Tibial nerve (tissue), 4 donors: ENCODE measurements at regions not wholly inside any gene's neighbourhood (a gene's known extent, or its start where the extent isn't known, plus 50 kb on each side); places are given as distances from the start of the nearest gene placed in this dataset.

ENCODE experiments used
- DNase-seq, 2 donors: peaks; one replicate each; pipeline ENCODE4 v3.0.0-alpha.2; 2019; ENCODE audit warnings: low spot score in 2 of 2
- H3K27ac ChIP-seq, 4 donors: fragments of 200-600 bp; sonication (generic) in 3 of 4; one replicate each; pipeline ENCODE4 v1.5.1; 2017 to 2019; ENCODE audit warnings: mild to moderate bottlenecking in 1 of 4
- H3K27me3 ChIP-seq, 2 donors: fragments of 200-600 bp; sonication (generic) in 1 of 2; one replicate each; pipeline versions ENCODE4 v1.5.1 to v1.6.0; 2017 to 2019
- H3K36me3 ChIP-seq, 3 donors: fragments of 200-600 bp; sonication (generic); one replicate each; pipeline ENCODE4 v1.5.1; 2018 to 2019
- H3K4me1 ChIP-seq, 4 donors: fragments of 200-600 bp; sonication (generic) in 3 of 4; one replicate each; pipeline ENCODE4 v1.5.1; 2017 to 2019
- H3K4me3 ChIP-seq, 4 donors: fragments of 200-600 bp; sonication (generic) in 3 of 4; one replicate each; pipeline ENCODE4 v1.5.1; 2017 to 2019; ENCODE audit warnings: mild to moderate bottlenecking in 1 of 4, moderate library complexity in 1 of 4
- H3K9me3 ChIP-seq, 4 donors: fragments of 200-600 bp; sonication (generic) in 3 of 4; one replicate each; pipeline ENCODE4 v1.5.1; 2017 to 2019
- EP300 ChIP-seq, 2 donors: sonication (generic); formaldehyde crosslinking; IDR thresholded peaks; one replicate each; pipeline ENCODE4 v1.6.1; 2017; ENCODE audit warnings: antibody characterized with exemption in 2 of 2, mild to moderate bottlenecking in 1 of 2
- POLR2A ChIP-seq, 2 donors: fragments of 450-650 bp; IDR thresholded peaks; one replicate each; pipeline ENCODE4 v1.6.1; 2017; ENCODE audit warnings: antibody characterized with exemption in 2 of 2, mild to moderate bottlenecking in 2 of 2, moderate library complexity in 2 of 2
- WGBS, 2 donors: methylation state at CpG; one replicate each; pipeline ENCODE4 v1.1.5; 2018; 5-methylcytosine and 5-hydroxymethylcytosine counted together
- TF ChIP-seq, protein P1 (sequence below), 5 experiments: fragments of 200-600 bp in 3 of 5; fragments of 450-650 bp in 2 of 5; sonication (generic) in 3 of 5; IDR thresholded peaks; one replicate each; pipeline ENCODE4 v1.5.1; 2016 to 2019; ENCODE audit warnings: antibody characterized with exemption in 5 of 5, mild to moderate bottlenecking in 3 of 5, moderate library complexity in 2 of 5

DNA sequence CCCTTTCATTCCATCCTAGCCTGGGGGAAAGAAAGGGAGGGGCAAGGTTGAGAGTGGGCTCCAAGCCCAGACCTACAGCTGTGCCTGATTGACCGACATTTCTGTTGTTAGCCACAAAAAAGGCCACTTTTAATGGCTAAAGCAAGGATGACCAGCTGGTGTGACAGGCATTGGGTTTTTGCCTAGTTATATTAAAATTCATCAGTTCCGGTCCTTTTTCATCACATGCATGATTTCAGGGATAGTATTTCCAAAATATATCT, 192.3 kb downstream of the ZNF326 start:
- H3K27ac ChIP-seq = no peak overlapping the region
- TF ChIP-seq POLR2A (IDR thresholded peaks at IDR 0.05) = no peak
- TF ChIP-seq EP300 (IDR thresholded peaks at IDR 0.05) = no peak
- TF ChIP-seq, protein P1, sequence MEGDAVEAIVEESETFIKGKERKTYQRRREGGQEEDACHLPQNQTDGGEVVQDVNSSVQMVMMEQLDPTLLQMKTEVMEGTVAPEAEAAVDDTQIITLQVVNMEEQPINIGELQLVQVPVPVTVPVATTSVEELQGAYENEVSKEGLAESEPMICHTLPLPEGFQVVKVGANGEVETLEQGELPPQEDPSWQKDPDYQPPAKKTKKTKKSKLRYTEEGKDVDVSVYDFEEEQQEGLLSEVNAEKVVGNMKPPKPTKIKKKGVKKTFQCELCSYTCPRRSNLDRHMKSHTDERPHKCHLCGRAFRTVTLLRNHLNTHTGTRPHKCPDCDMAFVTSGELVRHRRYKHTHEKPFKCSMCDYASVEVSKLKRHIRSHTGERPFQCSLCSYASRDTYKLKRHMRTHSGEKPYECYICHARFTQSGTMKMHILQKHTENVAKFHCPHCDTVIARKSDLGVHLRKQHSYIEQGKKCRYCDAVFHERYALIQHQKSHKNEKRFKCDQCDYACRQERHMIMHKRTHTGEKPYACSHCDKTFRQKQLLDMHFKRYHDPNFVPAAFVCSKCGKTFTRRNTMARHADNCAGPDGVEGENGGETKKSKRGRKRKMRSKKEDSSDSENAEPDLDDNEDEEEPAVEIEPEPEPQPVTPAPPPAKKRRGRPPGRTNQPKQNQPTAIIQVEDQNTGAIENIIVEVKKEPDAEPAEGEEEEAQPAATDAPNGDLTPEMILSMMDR (IDR thresholded peaks at IDR 0.05) = no peak
- no peak overlapping the region for H3K4me3 ChIP-seq
- DNase-seq = no peak
- 53 to 58% methylated on average over 2 of the region's 2 CpGs for WGBS, 2 donors
- no peaks in the 10 kb centered on the region for H3K9me3 ChIP-seq
- no peaks in the 10 kb centered on the region for H3K27me3 ChIP-seq
- no peaks in the 10 kb centered on the region for H3K4me1 ChIP-seq
- H3K36me3 ChIP-seq = no peaks in the 10 kb centered on the region

DNA sequence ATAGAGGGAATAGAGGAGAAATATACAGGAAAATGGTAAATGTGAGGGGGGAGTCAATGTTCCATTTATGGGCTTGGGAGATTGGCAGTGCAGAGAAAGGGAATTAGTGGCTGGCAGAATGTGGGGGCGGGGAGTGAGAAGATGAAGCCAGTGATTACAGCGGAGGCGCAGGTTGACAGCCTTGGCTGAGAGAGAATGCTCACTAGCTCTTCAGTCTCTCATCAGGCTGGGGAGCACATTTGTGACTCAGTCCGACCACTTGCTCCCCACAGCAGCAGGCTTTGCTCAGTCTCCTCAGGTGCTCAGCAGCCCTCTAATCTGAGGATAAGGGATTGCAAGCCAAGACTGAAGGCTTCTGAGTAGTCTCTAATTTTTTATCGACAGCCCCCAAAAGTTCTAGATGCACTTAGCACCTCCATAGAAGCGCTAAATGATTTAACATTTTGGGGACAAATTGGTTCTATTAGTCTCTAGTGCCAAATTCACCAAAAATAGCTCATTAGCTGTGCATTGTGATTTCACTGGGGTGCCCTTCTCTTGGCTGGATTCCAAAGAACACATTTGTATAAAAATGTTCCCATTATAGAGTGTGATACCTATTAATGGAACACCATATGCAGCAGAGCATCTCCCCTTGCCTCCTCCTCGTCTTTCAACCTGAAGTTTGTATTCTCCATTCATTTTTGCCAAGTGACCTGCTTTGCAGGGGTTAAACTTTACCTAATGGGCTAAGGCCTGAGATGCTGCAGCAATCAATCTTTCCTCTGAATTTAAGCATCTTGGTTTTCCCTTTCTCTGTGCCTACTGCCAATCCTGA, 191.8 kb downstream of the ZNF326 start:
- WGBS, 2 donors = 72 to 75% methylated on average over 7 of the region's 7 CpGs
- Histone ChIP-seq H3K9me3 (no peaks in the 10 kb centered on the region), H3K4me1 (no peaks in the 10 kb centered on the region), H3K27me3 (no peaks in the 10 kb centered on the region), H3K4me3 (no peak overlapping the region), H3K27ac (no peak overlapping the region), H3K36me3 (no peaks in the 10 kb centered on the region)
- TF ChIP-seq, protein P1 (IDR thresholded peaks at IDR 0.05) = no peak
- no peak for TF ChIP-seq POLR2A (IDR thresholded peaks at IDR 0.05)
- no peak for DNase-seq

DNA sequence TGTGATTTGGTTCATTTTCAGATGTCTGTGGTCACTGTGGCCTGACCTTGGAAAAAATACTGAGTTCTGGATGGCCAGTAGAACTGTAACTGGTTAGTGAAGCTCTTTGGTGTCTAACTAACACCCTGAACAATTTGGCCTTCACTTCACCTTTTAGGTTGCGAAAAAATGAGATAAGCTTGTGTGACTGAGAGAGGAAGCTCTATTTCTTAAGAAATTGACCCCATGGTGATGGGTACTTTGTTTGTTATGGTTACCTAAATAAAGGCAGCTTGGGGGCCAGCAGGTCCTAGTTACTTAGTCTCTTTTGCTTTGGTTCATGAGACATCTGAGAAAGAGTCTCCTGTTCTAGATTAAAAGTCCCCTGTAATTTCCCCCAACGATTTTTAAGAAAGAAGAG, 181.6 kb downstream of the ZNF326 start:
- Histone ChIP-seq H3K9me3 (no peaks in the 10 kb centered on the region), H3K4me3 (no peak overlapping the region), H3K4me1 (no peaks in the 10 kb centered on the region), H3K27ac (no peak overlapping the region), H3K36me3 (no peaks in the 10 kb centered on the region), H3K27me3 (no peaks in the 10 kb centered on the region)
- TF ChIP-seq, protein P1 (IDR thresholded peaks at IDR 0.05) = no peak
- TF ChIP-seq POLR2A (IDR thresholded peaks at IDR 0.05) (no peak), EP300 (IDR thresholded peaks at IDR 0.05) (no peak)
- 51 to 53% methylated on average over 2 of the region's 2 CpGs for WGBS, 2 donors
- no peak for DNase-seq

DNA sequence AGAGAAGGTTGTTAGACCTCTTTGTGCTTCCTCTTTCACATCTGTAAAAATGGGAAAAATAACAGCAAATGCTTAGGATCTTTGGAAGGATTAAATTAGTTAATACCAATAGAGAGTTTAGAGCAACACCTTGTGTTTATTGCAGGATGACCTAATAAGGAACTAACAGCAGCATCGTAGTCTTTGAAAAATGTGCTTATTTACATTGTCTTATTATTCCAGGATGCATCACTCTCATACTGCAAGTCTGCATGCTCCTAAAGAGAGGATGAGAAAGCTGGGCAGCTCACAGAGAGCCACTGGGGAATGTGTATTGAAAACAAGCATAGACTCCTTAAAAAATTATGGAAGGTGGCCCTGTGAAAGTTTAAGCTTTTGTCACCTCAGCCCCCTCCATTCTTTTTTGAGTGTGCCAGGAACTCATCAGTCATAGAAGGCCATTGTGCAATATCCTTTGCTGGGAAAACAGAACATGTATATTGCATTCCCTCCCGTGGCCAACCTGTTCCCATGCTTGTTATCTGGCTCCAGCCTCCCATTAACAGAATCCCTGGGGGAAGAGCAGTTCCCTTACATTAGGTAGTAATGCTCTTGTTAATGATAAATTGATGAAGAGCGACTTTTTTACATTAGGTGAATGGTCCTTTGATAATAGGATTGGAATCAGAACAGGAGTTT, 180.7 kb downstream of the ZNF326 start:
- Histone ChIP-seq H3K4me1 (no peaks in the 10 kb centered on the region), H3K36me3 (no peaks in the 10 kb centered on the region), H3K4me3 (no peak overlapping the region), H3K9me3 (no peaks in the 10 kb centered on the region), H3K27ac (no peak overlapping the region), H3K27me3 (no peaks in the 10 kb centered on the region)
- 57 to 62% methylated on average over 3 of the region's 3 CpGs for WGBS, 2 donors
- DNase-seq = no peak
- TF ChIP-seq POLR2A (IDR thresholded peaks at IDR 0.05) = no peak
- TF ChIP-seq EP300 (IDR thresholded peaks at IDR 0.05) = no peak
- TF ChIP-seq, protein P1 (IDR thresholded peaks at IDR 0.05) = no peak

DNA sequence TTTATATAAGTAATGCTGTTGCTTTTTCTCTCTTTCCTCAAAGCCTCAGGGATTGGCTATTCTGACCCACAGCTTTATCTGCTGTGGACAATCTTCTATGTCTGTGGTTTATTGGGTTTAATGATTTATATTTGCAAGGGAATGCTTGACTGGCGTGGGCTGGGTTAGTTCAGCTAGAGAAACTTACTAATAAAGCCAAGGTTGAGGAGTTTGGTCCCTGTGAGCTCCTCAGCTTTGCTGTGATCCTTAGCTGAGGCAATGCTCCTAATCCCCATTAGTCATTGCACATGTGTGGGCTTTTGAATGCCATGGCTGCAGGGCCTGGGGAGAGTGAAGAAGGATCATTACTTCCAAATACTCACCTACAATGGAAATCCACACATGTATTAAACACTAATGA, 179.3 kb downstream of the ZNF326 start:
- Histone ChIP-seq H3K27me3 (no peaks in the 10 kb centered on the region), H3K4me3 (no peak overlapping the region), H3K9me3 (no peaks in the 10 kb centered on the region), H3K36me3 (no peaks in the 10 kb centered on the region), H3K27ac (no peak overlapping the region), H3K4me1 (no peaks in the 10 kb centered on the region)
- WGBS, 2 donors = 54 to 64% methylated on average over 1 of the region's 1 CpG
- DNase-seq = no peak
- TF ChIP-seq, protein P1 (IDR thresholded peaks at IDR 0.05) = no peak
- TF ChIP-seq POLR2A (IDR thresholded peaks at IDR 0.05) (no peak), EP300 (IDR thresholded peaks at IDR 0.05) (no peak)
